Activated naive CD4-positive, alpha-beta T cell (primary cell): ENCODE measurements at regions not wholly inside any gene's neighbourhood (a gene's known extent, or its start where the extent isn't known, plus 50 kb on each side); places are given as distances from the start of the nearest gene placed in this dataset.
"Not testable (repeated sequence)": the region's sequence is repeated elsewhere in the genome, so short reads cannot be mapped to it uniquely, and the experiment has no call there.

Source experiments
- DNase-seq, 4 experiments: peaks; one replicate each; lab custom pipeline; 2025; lab: John Stamatoyannopoulos, UW

- no peak for DNase-seq
Observed at GRCh38 chr13:62388515-62388914, 972.9 kb upstream of the PCDH20 start.

GRCh38 chr13:62387647-62388046, 972.0 kb upstream of the PCDH20 start:
- no peak for DNase-seq

GRCh38 chr13:62379241-62379640, 963.6 kb upstream of the PCDH20 start:
- not testable (repeated sequence) for DNase-seq

- no peak for DNase-seq
Observed at GRCh38 chr13:62377838-62378237, 962.2 kb upstream of the PCDH20 start.

GRCh38 chr13:62375653-62376052, 960.0 kb upstream of the PCDH20 start:
- no peak for DNase-seq

- DNase-seq = no peak
Observed at GRCh38 chr13:62371737-62372136, 956.1 kb upstream of the PCDH20 start.

GRCh38 chr13:62367971-62368370, 952.3 kb upstream of the PCDH20 start:
- not testable (repeated sequence) for DNase-seq

- DNase-seq = no peak
Observed at GRCh38 chr13:62360609-62361008, 945.0 kb upstream of the PCDH20 start.

- DNase-seq = no peak
Observed at GRCh38 chr13:62358646-62358932, 942.9 kb upstream of the PCDH20 start.

GRCh38 chr13:62357887-62358645, 942.4 kb upstream of the PCDH20 start:
- no peak for DNase-seq

- DNase-seq = no peak
Observed at GRCh38 chr13:62356977-62357376, 941.3 kb upstream of the PCDH20 start.

GRCh38 chr13:62337109-62337880, 921.6 kb upstream of the PCDH20 start:
- no peak for DNase-seq

- no peak for DNase-seq
Observed at GRCh38 chr13:62336507-62336906, 920.9 kb upstream of the PCDH20 start.

GRCh38 chr13:62333466-62333865, 917.8 kb upstream of the PCDH20 start:
- DNase-seq = no peak

- DNase-seq = no peak
Observed at GRCh38 chr13:62331384-62331783, 915.7 kb upstream of the PCDH20 start.

GRCh38 chr13:62327367-62327766, 911.7 kb upstream of the PCDH20 start:
- DNase-seq = no peak

GRCh38 chr13:62324842-62325241, 909.2 kb upstream of the PCDH20 start:
- DNase-seq = no peak

GRCh38 chr13:62321895-62322294, 906.2 kb upstream of the PCDH20 start:
- no peak for DNase-seq

- DNase-seq = no peak
Observed at GRCh38 chr13:62321139-62321538, 905.5 kb upstream of the PCDH20 start.

GRCh38 chr13:62320129-62321108, 904.8 kb upstream of the PCDH20 start:
- no peak for DNase-seq

GRCh38 chr13:62309904-62310303, 894.3 kb upstream of the PCDH20 start:
- DNase-seq = no peak

GRCh38 chr13:62305756-62306155, 890.1 kb upstream of the PCDH20 start:
- no peak for DNase-seq
